ENCODE measurements at regions not wholly inside any gene's neighbourhood (a gene's known extent, or its start where the extent isn't known, plus 50 kb on each side); places are given as distances from the start of the nearest gene placed in this dataset.

GRCh38 chr13:112124141-112124540, 57.2 kb downstream of the SOX1 start:
- Histone ChIP-seq H3K27me3 (ENCODE audit: control insufficient read depth, insufficient read depth, low read length) (no peaks in the 10 kb centered on the region), H3K9ac (ENCODE audit: low read depth, low read length) (no peak overlapping the region), H3K9me3 (ENCODE audit: control insufficient read depth, insufficient read depth, low read length) (no peaks in the 10 kb centered on the region), H3K4me3 (ENCODE audit: low read depth, low read length) (no peak overlapping the region), H3K36me3 (ENCODE audit: control insufficient read depth, insufficient read depth, low read length) (no peaks in the 10 kb centered on the region), H3K4me1 (ENCODE audit: control insufficient read depth, insufficient read depth, low read length) (no peaks in the 10 kb centered on the region)

GRCh38 chr13:112127564-112128330, 60.8 kb downstream of the SOX1 start:
- H3K9me3 ChIP-seq (ENCODE audit: control insufficient read depth, insufficient read depth, low read length): no peaks in the 10 kb centered on the region
- H3K4me3 ChIP-seq (ENCODE audit: low read depth, low read length): no peak overlapping the region
- no peaks in the 10 kb centered on the region for H3K4me1 ChIP-seq (ENCODE audit: control insufficient read depth, insufficient read depth, low read length)
- no peak overlapping the region for H3K9ac ChIP-seq (ENCODE audit: low read depth, low read length)
- H3K36me3 ChIP-seq (ENCODE audit: control insufficient read depth, insufficient read depth, low read length): no peaks in the 10 kb centered on the region
- no peaks in the 10 kb centered on the region for H3K27me3 ChIP-seq (ENCODE audit: control insufficient read depth, insufficient read depth, low read length)

GRCh38 chr13:112128331-112128610, 61.3 kb downstream of the SOX1 start:
- H3K9ac ChIP-seq (ENCODE audit: low read depth, low read length): no peak overlapping the region
- no peak overlapping the region for H3K4me3 ChIP-seq (ENCODE audit: low read depth, low read length)
- H3K4me1 ChIP-seq (ENCODE audit: control insufficient read depth, insufficient read depth, low read length): no peaks in the 10 kb centered on the region
- H3K9me3 ChIP-seq (ENCODE audit: control insufficient read depth, insufficient read depth, low read length): no peaks in the 10 kb centered on the region
- no peaks in the 10 kb centered on the region for H3K36me3 ChIP-seq (ENCODE audit: control insufficient read depth, insufficient read depth, low read length)
- H3K27me3 ChIP-seq (ENCODE audit: control insufficient read depth, insufficient read depth, low read length): no peaks in the 10 kb centered on the region

- no peaks in the 10 kb centered on the region for H3K4me1 ChIP-seq (ENCODE audit: control insufficient read depth, insufficient read depth, low read length)
- H3K36me3 ChIP-seq (ENCODE audit: control insufficient read depth, insufficient read depth, low read length): no peaks in the 10 kb centered on the region
- no peaks in the 10 kb centered on the region for H3K9me3 ChIP-seq (ENCODE audit: control insufficient read depth, insufficient read depth, low read length)
- H3K4me3 ChIP-seq (ENCODE audit: low read depth, low read length): no peak overlapping the region
- H3K27me3 ChIP-seq (ENCODE audit: control insufficient read depth, insufficient read depth, low read length): peaks cover 3% of the 10 kb centered on the region
- no peak overlapping the region for H3K9ac ChIP-seq (ENCODE audit: low read depth, low read length)
These were observed 63.5 kb downstream of the SOX1 start for GRCh38 chr13:112130418-112130817.

GRCh38 chr13:112131081-112131712, 64.2 kb downstream of the SOX1 start:
- no peaks in the 10 kb centered on the region for H3K9me3 ChIP-seq (ENCODE audit: control insufficient read depth, insufficient read depth, low read length)
- H3K9ac ChIP-seq (ENCODE audit: low read depth, low read length): no peak overlapping the region
- no peaks in the 10 kb centered on the region for H3K4me1 ChIP-seq (ENCODE audit: control insufficient read depth, insufficient read depth, low read length)
- peaks cover 3% of the 10 kb centered on the region for H3K27me3 ChIP-seq (ENCODE audit: control insufficient read depth, insufficient read depth, low read length)
- no peak overlapping the region for H3K4me3 ChIP-seq (ENCODE audit: low read depth, low read length)
- H3K36me3 ChIP-seq (ENCODE audit: control insufficient read depth, insufficient read depth, low read length): no peaks in the 10 kb centered on the region

GRCh38 chr13:112131713-112132113, 64.8 kb downstream of the SOX1 start:
- Histone ChIP-seq H3K4me3 (ENCODE audit: low read depth, low read length) (no peak overlapping the region), H3K27me3 (ENCODE audit: control insufficient read depth, insufficient read depth, low read length) (peaks cover 3% of the 10 kb centered on the region)

GRCh38 chr13:112132142-112132541, 65.2 kb downstream of the SOX1 start:
- no peak overlapping the region for H3K4me3 ChIP-seq (ENCODE audit: low read depth, low read length)
- H3K9me3 ChIP-seq (ENCODE audit: control insufficient read depth, insufficient read depth, low read length): no peaks in the 10 kb centered on the region
- peaks cover 3% of the 10 kb centered on the region for H3K27me3 ChIP-seq (ENCODE audit: control insufficient read depth, insufficient read depth, low read length)
- H3K36me3 ChIP-seq (ENCODE audit: control insufficient read depth, insufficient read depth, low read length): no peaks in the 10 kb centered on the region
- no peak overlapping the region for H3K9ac ChIP-seq (ENCODE audit: low read depth, low read length)
- no peaks in the 10 kb centered on the region for H3K4me1 ChIP-seq (ENCODE audit: control insufficient read depth, insufficient read depth, low read length)

More at GRCh38 chr13:112131713-112132113, 64.8 kb downstream of the SOX1 start:
- Histone ChIP-seq H3K36me3 (ENCODE audit: control insufficient read depth, insufficient read depth, low read length) (no peaks in the 10 kb centered on the region), H3K9ac (ENCODE audit: low read depth, low read length) (no peak overlapping the region), H3K9me3 (ENCODE audit: control insufficient read depth, insufficient read depth, low read length) (no peaks in the 10 kb centered on the region), H3K4me1 (ENCODE audit: control insufficient read depth, insufficient read depth, low read length) (no peaks in the 10 kb centered on the region)

GRCh38 chr13:112132619-112133018, 65.7 kb downstream of the SOX1 start:
- no peaks in the 10 kb centered on the region for H3K9me3 ChIP-seq (ENCODE audit: control insufficient read depth, insufficient read depth, low read length)
- H3K27me3 ChIP-seq (ENCODE audit: control insufficient read depth, insufficient read depth, low read length): peaks cover 3% of the 10 kb centered on the region
- no peak overlapping the region for H3K9ac ChIP-seq (ENCODE audit: low read depth, low read length)
- H3K4me1 ChIP-seq (ENCODE audit: control insufficient read depth, insufficient read depth, low read length): no peaks in the 10 kb centered on the region
- H3K36me3 ChIP-seq (ENCODE audit: control insufficient read depth, insufficient read depth, low read length): no peaks in the 10 kb centered on the region
- no peak overlapping the region for H3K4me3 ChIP-seq (ENCODE audit: low read depth, low read length)

GRCh38 chr13:112133499-112134390, 66.8 kb downstream of the SOX1 start:
- Histone ChIP-seq H3K9ac (ENCODE audit: low read depth, low read length) (no peak overlapping the region), H3K27me3 (ENCODE audit: control insufficient read depth, insufficient read depth, low read length) (peaks cover 3% of the 10 kb centered on the region), H3K9me3 (ENCODE audit: control insufficient read depth, insufficient read depth, low read length) (no peaks in the 10 kb centered on the region), H3K36me3 (ENCODE audit: control insufficient read depth, insufficient read depth, low read length) (no peaks in the 10 kb centered on the region), H3K4me3 (ENCODE audit: low read depth, low read length) (no peak overlapping the region), H3K4me1 (ENCODE audit: control insufficient read depth, insufficient read depth, low read length) (no peaks in the 10 kb centered on the region)

GRCh38 chr13:112134391-112135075, 67.6 kb downstream of the SOX1 start:
- peaks cover 3% of the 10 kb centered on the region for H3K27me3 ChIP-seq (ENCODE audit: control insufficient read depth, insufficient read depth, low read length)
- no peaks in the 10 kb centered on the region for H3K36me3 ChIP-seq (ENCODE audit: control insufficient read depth, insufficient read depth, low read length)
- no peak overlapping the region for H3K9ac ChIP-seq (ENCODE audit: low read depth, low read length)
- H3K4me1 ChIP-seq (ENCODE audit: control insufficient read depth, insufficient read depth, low read length): no peaks in the 10 kb centered on the region
- H3K9me3 ChIP-seq (ENCODE audit: control insufficient read depth, insufficient read depth, low read length): no peaks in the 10 kb centered on the region
- H3K4me3 ChIP-seq (ENCODE audit: low read depth, low read length): no peak overlapping the region

GRCh38 chr13:112136095-112136494, 69.1 kb downstream of the SOX1 start:
- Histone ChIP-seq H3K4me3 (ENCODE audit: low read depth, low read length) (no peak overlapping the region), H3K36me3 (ENCODE audit: control insufficient read depth, insufficient read depth, low read length) (no peaks in the 10 kb centered on the region), H3K4me1 (ENCODE audit: control insufficient read depth, insufficient read depth, low read length) (no peaks in the 10 kb centered on the region), H3K9ac (ENCODE audit: low read depth, low read length) (no peak overlapping the region), H3K9me3 (ENCODE audit: control insufficient read depth, insufficient read depth, low read length) (no peaks in the 10 kb centered on the region), H3K27me3 (ENCODE audit: control insufficient read depth, insufficient read depth, low read length) (peaks cover 3% of the 10 kb centered on the region)

Data from iPS-15b (cell line).